IgD-negative memory B cell (primary cell): ENCODE measurements at regions not wholly inside any gene's neighbourhood (a gene's known extent, or its start where the extent isn't known, plus 50 kb on each side); places are given as distances from the start of the nearest gene placed in this dataset.

ENCODE experiments used
- H3K27ac Mint-ChIP-seq, 3 donors: one replicate each; pipeline ENCODE4 v1.8.0; 2020 to 2022; ENCODE audit warnings: mild to moderate bottlenecking in 3 of 3, mixed read lengths in 3 of 3, moderate library complexity in 1 of 3
- H3K27me3 Mint-ChIP-seq: one replicate; pipeline ENCODE4 v1.8.0; 2021; ENCODE audit warnings: mixed read lengths
- H3K36me3 Mint-ChIP-seq: one replicate; pipeline ENCODE4 v1.8.0; 2020; ENCODE audit warnings: mild to moderate bottlenecking, mixed read lengths
- H3K4me1 Mint-ChIP-seq, 3 donors: one replicate each; pipeline ENCODE4 v1.8.0; 2020 to 2022; ENCODE audit warnings: mixed read lengths in 3 of 3, mild to moderate bottlenecking in 1 of 3
- H3K4me3 Mint-ChIP-seq, 4 donors: one replicate each; pipeline ENCODE4 v1.8.0; 2020 to 2022; ENCODE audit warnings: mild to moderate bottlenecking in 4 of 4, mixed read lengths in 4 of 4, moderate library complexity in 3 of 4
- H3K9me3 Mint-ChIP-seq, 3 donors: one replicate each; pipeline ENCODE4 v1.8.0; 2020 to 2021; ENCODE audit warnings: mixed read lengths in 3 of 3, mild to moderate bottlenecking in 1 of 3

DNA sequence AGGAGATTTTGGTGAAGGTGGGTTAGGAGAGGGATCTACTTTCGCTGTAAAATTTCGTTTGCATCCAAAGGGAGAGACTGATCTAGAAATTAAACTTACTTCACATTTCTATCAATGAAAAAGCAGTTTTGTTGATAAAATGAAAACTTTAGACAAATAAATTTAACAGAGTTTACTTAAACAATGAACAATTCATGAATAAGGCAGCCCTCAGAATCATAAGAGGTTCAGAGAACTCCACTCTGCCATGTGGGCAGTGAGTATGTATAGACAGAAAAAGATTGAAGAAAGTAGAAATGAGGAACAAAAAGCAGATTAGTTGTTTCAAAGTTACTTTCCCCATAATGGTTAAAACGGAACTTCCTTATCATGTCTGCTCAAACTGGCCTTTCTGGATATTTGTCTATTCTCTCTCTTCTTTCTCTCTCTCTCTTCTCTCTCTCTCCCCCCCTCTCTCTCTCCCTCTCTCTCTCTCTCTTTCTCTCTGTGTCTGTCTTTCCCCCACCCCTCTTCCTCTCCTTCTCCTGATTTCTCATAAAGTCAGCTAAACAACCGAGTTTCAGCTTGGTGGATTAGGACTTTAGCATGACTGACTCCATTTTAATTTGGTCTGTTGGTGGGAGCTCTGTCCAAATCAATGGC is 248.9 kb downstream of the TJP1 start:
- no peak overlapping the region for H3K4me3 Mint-ChIP-seq
- peaks cover 36% of the 10 kb centered on the region for H3K27me3 Mint-ChIP-seq
- peaks cover 3% of the 10 kb centered on the region for H3K36me3 Mint-ChIP-seq
- peaks cover 0 to 6% (median 2%) of the 10 kb centered on the region in 3 donors for H3K4me1 Mint-ChIP-seq
- H3K27ac Mint-ChIP-seq = no peak overlapping the region
- H3K9me3 Mint-ChIP-seq = peaks cover 2 to 9% (median 5%) of the 10 kb centered on the region in 3 donors

DNA sequence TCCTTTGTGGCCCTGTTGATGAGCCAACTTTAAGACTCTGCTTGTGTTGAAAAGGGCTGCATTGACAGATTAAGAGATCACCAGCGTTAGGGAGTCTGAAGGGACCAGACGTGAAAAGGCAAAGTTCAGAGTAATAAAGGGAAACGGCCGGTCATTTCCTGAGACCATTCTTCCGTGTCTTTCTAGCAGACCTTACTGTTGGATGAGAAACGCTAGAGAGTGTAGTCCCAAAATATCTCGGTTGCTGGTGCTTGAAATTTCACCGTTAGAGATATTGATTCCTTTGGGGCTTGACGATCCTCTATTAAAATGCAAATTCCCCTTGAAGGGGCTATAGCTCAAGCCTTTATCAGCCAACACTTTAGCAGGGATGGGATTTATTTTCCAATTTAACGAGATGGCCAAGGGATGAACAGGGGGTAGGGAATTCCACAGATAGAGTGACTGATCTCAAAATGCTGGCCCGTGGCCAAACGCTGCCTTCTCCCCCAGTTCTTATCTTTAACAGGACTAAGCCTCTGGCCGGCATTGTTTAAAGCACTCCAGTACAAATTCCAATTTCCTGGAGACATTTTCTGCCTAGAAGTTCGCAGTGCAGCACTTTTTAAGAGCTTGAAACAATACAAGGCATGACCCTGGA is 250.4 kb downstream of the TJP1 start:
- Mint-ChIP-seq H3K4me3 (peak overlapping the region in 2 of 4 donors; percentile 3 to 49), H3K27me3 (peaks cover 43% of the 10 kb centered on the region), H3K27ac (no peak overlapping the region), H3K9me3 (peaks cover 2 to 9% (median 5%) of the 10 kb centered on the region in 3 donors), H3K4me1 (peaks cover 0 to 6% (median 2%) of the 10 kb centered on the region in 3 donors), H3K36me3 (peaks cover 3% of the 10 kb centered on the region)

DNA sequence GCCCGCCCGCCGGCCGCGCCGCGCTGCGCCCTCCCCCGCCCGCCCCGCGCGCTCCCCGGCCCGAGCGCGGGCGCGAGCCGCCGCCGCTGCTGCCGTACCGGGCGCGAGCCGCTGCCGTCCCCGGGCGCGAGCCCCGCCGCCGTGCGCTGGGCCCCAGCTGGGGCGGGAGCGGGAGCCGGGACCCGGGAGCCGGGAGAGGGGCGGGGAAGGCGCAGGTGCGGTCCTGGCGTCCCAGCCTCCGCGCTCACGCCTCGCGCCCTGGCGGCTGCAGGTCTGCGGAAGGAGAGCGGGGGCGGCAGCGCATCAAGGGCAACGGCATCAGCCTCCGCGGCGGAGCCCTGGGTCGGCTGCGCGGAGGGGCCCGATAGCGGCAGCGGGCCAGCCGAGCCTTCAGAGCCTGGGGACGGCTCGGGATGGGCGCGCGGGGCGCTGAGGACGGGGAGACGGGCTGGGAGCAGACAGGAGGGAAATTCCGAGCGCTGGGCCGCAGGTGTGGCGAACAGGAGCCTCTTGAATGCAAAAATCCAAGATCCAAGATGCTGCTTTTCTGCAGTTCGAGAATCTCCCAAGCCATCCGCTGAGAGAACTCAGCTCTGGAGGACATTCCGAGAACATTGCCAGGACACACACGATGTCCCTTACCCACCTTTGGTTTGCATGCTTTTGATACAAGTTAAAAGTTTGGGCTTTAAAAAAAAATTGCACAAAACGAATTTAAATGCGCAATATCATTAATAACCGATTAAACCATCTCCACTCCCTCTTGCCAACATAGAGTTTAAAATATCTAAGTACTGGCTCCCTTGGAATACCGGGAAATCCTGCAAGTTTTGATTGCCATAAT is 251.1 kb downstream of the TJP1 start:
- H3K9me3 Mint-ChIP-seq = peaks cover 2 to 9% (median 4%) of the 10 kb centered on the region in 3 donors
- H3K27ac Mint-ChIP-seq = no peak overlapping the region
- H3K36me3 Mint-ChIP-seq = peaks cover 3% of the 10 kb centered on the region
- H3K27me3 Mint-ChIP-seq = peaks cover 43% of the 10 kb centered on the region
- H3K4me3 Mint-ChIP-seq = peak overlapping the region in 1 of 4 donors; percentile 49
- H3K4me1 Mint-ChIP-seq = peaks cover 0 to 6% (median 2%) of the 10 kb centered on the region in 3 donors

DNA sequence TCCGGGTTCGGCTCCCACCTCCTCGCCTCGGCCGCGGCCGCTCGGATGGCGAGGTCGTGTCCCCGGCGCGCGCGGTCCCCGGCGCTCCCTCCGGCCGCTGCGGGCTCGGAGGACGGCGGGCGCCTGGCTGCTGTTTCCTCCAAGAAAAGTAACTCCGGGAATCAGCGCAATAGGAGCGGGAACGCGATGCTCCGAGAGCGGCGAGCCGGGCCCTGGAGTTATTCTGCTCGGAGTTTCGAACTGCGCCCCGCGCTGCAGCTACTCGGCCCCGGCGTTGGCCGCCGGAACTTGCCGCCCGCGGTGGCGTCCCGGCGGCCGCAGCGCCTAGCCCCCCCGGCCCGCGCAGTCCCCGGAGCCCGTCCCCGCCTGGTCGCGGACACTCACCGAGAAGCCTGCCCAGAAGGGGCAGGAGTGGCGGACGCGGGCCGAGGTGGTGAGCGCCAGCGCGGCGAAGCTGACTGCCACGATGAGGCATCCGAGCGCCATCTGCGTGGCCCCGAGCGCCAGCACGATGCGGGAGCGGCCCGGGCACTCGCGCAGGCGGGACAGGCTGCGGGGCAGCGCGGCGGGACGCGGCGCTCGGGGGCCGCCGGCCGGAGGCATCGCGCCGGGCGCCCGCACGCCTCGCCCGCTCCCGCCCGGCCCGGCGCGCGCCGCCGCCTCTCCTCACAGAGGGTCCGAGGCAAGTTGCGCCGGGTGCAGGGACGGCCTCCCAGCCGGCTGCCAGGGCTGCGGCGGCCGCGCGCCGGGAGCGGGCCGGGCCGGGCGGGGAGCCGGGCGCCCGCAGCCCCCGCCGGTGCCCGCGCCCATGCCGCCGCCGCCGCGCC is 251.9 kb downstream of the TJP1 start:
- peaks cover 0 to 9% (median 2%) of the 10 kb centered on the region in 3 donors for H3K9me3 Mint-ChIP-seq
- H3K27ac Mint-ChIP-seq = no peak overlapping the region
- peaks cover 0 to 6% (median 2%) of the 10 kb centered on the region in 3 donors for H3K4me1 Mint-ChIP-seq
- peaks cover 43% of the 10 kb centered on the region for H3K27me3 Mint-ChIP-seq
- H3K4me3 Mint-ChIP-seq = no peak overlapping the region
- peaks cover 3% of the 10 kb centered on the region for H3K36me3 Mint-ChIP-seq

DNA sequence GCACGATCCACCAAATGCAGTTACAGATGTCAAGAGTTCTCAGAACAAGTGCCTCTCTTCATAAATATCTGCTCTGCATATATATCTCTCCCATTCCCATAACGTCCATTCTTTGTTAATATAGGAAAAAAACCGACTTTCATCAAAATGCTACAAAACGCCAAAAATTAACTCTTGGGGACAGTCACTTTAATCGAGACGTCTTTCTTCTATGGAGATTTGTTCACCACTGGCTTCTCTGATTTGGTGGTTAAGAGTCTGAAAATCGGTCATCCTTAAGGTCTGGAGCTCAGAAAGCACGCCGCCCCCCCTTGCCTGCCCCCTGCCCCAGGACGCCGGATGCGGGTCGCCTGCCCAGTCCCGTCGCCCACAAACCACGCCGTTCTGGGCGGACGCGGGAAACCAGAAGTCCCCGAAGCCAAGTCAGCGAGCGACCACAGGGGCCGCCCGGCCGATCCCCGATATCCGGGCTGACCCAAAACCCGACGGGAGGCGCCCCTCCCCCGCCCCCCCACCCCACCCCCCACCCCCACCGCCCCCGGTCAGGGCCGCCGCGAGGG is 252.7 kb downstream of the TJP1 start:
- peaks cover 3% of the 10 kb centered on the region for H3K36me3 Mint-ChIP-seq
- peak overlapping the region in 1 of 3 donors; percentile 8 for H3K27ac Mint-ChIP-seq
- H3K4me3 Mint-ChIP-seq = peak overlapping the region in 1 of 4 donors; percentile 67
- H3K9me3 Mint-ChIP-seq = peaks cover 0 to 9% (median 2%) of the 10 kb centered on the region in 3 donors
- peaks cover 0 to 6% (median 2%) of the 10 kb centered on the region in 3 donors for H3K4me1 Mint-ChIP-seq
- H3K27me3 Mint-ChIP-seq = peaks cover 43% of the 10 kb centered on the region

DNA sequence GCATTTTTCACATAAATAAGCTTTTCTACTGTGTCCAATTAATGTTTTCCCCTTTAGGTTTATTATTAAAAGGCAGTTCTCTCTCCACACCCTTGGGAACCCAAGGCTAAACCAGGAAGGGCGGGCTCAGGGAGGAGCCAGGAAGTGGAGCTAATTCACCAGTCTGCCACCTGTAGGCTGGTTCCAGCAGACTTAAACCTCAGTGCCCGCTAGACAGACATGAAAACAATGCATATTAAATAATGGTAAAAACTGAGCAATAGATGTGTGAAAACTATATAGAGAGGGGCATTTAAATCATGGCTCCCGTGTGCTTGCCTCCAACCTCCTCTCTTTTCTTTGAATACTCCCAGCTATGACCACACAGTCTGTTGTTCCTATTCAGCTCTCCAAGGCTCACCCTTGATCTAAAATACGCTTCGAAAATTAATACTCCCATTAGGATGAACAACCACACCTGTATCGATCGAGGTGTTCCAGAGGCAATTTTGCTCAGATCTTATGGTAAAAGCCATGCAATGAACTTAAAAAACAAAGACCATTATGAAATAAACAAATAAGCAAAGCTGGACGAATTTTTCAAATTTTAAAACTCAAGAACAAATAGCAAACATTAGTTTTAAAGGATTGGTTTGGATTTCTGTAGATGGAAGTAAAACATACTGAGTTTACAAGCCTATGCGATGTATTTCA is 253.3 kb downstream of the TJP1 start:
- Mint-ChIP-seq H3K4me1 (peaks cover 0 to 6% (median 2%) of the 10 kb centered on the region in 3 donors), H3K4me3 (peak overlapping the region in 2 of 4 donors; percentile 38 to 69), H3K36me3 (peaks cover 3% of the 10 kb centered on the region), H3K27me3 (peaks cover 38% of the 10 kb centered on the region), H3K27ac (peak overlapping the region in 1 of 3 donors; percentile 8), H3K9me3 (peaks cover 0 to 12% (median 2%) of the 10 kb centered on the region in 3 donors)

DNA sequence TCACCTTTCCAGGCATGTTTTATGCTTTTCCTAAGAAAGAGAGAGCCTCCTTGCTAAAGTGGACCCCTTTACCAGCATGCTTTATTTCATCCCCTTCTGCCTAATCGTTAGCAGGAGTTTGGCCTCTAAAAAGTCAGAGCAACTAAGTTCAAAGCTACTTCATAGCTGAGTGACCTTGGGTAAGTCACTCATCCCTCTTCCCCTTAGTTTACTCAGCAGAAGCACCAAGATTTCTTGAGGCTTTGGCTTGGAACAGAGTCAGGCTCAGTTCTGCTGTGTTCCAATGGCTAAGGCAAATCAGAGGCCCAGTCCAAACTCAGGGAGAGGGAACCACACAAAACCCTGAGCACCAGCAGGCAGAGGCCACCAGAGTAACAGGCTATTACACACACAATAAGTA is 254.9 kb downstream of the TJP1 start:
- Mint-ChIP-seq H3K36me3 (no peaks in the 10 kb centered on the region), H3K27me3 (peaks cover 33% of the 10 kb centered on the region), H3K27ac (no peak overlapping the region), H3K4me3 (no peak overlapping the region), H3K9me3 (peaks cover 0 to 8% (median 2%) of the 10 kb centered on the region in 3 donors), H3K4me1 (peaks cover 0 to 6% (median 1%) of the 10 kb centered on the region in 3 donors)

DNA sequence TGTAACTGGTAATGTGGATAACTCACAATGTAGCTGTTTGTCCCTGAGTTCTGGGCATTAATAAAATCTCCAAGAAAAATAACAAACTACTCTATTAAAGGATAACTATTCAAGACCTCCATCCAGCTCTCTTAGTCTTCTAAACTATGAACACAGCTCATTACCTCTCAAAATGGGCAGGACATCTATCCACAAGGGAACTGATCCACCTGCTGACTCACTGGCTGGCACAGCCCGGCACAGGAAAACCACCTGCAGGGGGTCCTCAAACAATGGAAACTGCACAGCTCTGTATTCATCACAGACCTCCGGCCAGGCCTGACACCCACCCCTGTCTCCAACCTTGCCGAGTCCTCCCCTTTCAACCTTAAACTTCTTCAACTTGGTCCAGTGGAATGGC is 255.4 kb downstream of the TJP1 start:
- peaks cover 0 to 5% (median 0%) of the 10 kb centered on the region in 3 donors for H3K4me1 Mint-ChIP-seq
- no peaks in the 10 kb centered on the region for H3K36me3 Mint-ChIP-seq
- H3K4me3 Mint-ChIP-seq = no peak overlapping the region
- H3K27me3 Mint-ChIP-seq = peaks cover 29% of the 10 kb centered on the region
- no peak overlapping the region for H3K27ac Mint-ChIP-seq
- H3K9me3 Mint-ChIP-seq = peaks cover 0 to 7% (median 2%) of the 10 kb centered on the region in 3 donors

DNA sequence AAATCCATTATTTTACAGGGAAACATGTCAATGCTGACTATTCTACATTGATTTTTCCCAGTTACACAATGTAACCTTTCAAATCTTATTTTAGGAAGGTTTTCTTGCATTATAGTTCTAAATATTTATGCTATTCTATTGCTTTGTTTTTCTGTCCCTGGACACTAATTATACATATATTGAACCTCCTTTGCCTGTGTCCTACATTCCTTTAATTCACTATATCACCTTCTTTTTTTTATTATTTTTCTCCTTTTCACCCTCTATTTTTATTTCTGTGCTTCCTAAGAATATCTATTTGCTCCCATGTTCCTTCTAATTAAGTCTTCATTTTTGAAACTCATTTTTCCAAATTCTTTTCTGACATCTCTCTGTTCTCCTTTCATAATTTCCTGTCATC is 259.2 kb downstream of the TJP1 start:
- Mint-ChIP-seq H3K27me3 (peaks cover 12% of the 10 kb centered on the region), H3K36me3 (no peaks in the 10 kb centered on the region), H3K27ac (no peak overlapping the region), H3K9me3 (peaks cover 0 to 8% (median 3%) of the 10 kb centered on the region in 3 donors), H3K4me3 (peak overlapping the region in 1 of 4 donors; percentile 23), H3K4me1 (no peaks in the 10 kb centered on the region)

DNA sequence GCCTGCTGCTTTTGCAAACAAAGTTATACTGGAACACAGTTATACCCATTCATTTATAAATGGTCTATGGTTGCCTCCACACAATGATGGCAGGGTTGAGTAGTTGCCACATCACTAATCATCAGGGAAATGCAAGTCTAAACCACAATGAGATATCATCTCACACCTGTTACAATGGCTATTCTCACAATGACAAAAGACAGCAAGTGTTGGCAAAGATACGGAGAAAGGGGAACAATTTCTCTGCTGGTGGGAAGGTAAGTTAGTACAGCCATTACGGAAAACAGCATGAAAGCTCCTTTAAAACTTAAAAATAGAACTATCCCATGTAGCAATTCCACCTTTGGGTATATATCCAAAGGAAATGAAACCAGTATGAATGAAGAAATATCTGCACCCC is 261.4 kb downstream of the TJP1 start:
- Mint-ChIP-seq H3K4me3 (no peak overlapping the region), H3K27me3 (peaks cover 6% of the 10 kb centered on the region), H3K27ac (no peak overlapping the region), H3K9me3 (peaks cover 1 to 11% (median 6%) of the 10 kb centered on the region in 3 donors), H3K36me3 (no peaks in the 10 kb centered on the region), H3K4me1 (no peaks in the 10 kb centered on the region)

DNA sequence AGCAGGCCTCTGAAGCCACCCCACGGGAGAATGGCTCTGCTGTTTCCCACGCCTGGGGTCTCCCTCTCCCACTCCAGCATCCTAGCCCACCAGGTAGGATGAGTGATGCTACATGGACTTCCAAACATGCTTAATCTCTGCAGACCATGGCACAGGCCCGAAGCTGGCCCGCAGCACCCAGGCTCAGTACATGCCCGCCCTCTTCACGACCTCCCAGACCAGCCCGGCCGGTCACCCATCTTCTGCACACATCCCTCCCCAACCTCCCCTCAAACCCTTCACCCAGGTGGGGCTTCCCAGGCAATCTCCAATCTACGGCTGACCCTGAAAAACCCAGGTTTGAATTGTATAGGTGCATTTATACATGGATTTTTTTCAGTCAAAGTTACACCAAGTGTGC is 264.0 kb downstream of the TJP1 start:
- Mint-ChIP-seq H3K36me3 (no peaks in the 10 kb centered on the region), H3K4me1 (no peaks in the 10 kb centered on the region), H3K4me3 (no peak overlapping the region), H3K27ac (no peak overlapping the region), H3K9me3 (peaks cover 1 to 7% (median 6%) of the 10 kb centered on the region in 3 donors), H3K27me3 (peaks cover 10% of the 10 kb centered on the region)

DNA sequence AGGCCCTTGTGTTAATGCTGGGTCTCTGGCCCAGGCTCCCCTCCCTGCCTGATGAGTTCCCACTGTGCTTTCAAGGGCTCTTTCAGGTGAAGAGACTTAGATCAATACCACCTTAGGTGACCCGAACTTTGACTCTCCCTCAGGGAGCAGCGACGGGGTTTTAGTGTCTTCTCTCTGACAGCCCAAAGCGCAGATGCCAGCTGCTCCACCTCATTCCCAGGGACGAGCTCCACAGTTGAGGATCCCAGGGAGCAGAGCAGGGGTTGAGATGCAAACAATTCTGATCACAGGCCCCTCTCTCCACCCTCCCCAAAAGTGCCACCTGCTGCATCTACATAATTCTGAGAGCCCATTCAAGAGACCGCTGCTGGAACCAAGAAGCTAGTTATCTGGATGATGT is 265.1 kb downstream of the TJP1 start:
- H3K27ac Mint-ChIP-seq = no peak overlapping the region
- H3K4me3 Mint-ChIP-seq = no peak overlapping the region
- H3K9me3 Mint-ChIP-seq = peaks cover 1 to 8% (median 6%) of the 10 kb centered on the region in 3 donors
- H3K4me1 Mint-ChIP-seq = no peaks in the 10 kb centered on the region
- H3K27me3 Mint-ChIP-seq = peaks cover 10% of the 10 kb centered on the region
- H3K36me3 Mint-ChIP-seq = no peaks in the 10 kb centered on the region

DNA sequence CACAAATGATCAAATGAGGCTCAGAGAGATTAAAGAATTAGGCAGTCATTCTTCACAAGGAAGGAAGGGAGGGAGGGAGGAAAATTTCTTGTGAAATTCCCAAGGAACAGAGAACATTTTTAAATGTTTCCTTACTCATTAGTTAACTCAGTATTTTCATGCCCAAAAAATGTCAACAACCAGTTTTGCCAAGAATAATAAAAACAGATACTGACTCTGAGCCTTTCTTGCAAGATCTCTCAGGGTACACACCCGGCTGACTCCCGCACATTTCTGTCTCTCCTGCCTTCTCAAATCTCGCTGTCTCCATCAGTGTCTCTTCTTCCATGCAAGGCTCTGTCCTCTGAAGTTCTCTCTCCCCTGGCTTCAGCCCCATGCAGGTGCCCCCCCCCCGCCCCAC is 265.9 kb downstream of the TJP1 start:
- H3K36me3 Mint-ChIP-seq = no peaks in the 10 kb centered on the region
- peaks cover 10% of the 10 kb centered on the region for H3K27me3 Mint-ChIP-seq
- H3K27ac Mint-ChIP-seq = no peak overlapping the region
- no peak overlapping the region for H3K4me3 Mint-ChIP-seq
- no peaks in the 10 kb centered on the region for H3K4me1 Mint-ChIP-seq
- H3K9me3 Mint-ChIP-seq = peaks cover 1 to 8% (median 6%) of the 10 kb centered on the region in 3 donors

DNA sequence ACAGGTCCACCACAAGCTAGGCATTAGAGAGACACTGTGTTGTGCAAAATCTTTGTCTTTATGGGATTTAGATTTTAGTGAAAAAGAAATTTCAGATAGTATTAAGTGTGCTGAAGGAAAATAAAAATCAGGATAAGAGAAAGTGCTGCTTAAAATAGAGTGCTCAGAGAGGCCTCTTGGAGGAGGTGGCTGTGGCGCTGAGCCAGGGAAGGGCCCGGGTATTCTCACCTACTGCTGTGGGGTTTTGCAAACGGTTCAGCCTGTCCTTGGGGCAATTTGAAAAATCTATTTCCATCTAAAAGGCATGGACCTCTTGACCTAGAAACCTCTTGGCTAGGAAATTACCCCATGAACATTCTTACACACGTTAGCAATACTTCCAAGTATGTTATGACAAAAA is 267.7 kb downstream of the TJP1 start:
- no peak overlapping the region for H3K4me3 Mint-ChIP-seq
- H3K36me3 Mint-ChIP-seq = no peaks in the 10 kb centered on the region
- no peaks in the 10 kb centered on the region for H3K4me1 Mint-ChIP-seq
- H3K27me3 Mint-ChIP-seq = peaks cover 3% of the 10 kb centered on the region
- H3K27ac Mint-ChIP-seq = no peak overlapping the region
- peaks cover 1 to 8% (median 4%) of the 10 kb centered on the region in 3 donors for H3K9me3 Mint-ChIP-seq
